Fibroblast of villous mesenchyme (primary cell): ENCODE measurements at regions not wholly inside any gene's neighbourhood (a gene's known extent, or its start where the extent isn't known, plus 50 kb on each side); places are given as distances from the start of the nearest gene placed in this dataset.

Source experiments
- DNase-seq: peaks from one replicate; pipeline ENCODE4 v3.0.0-alpha.2; 2010; ENCODE audit warnings: low read depth
- H3K4me3 ChIP-seq: 2 replicates; pipeline ENCODE4 v1.5.1; 2011; ENCODE audit warnings: low read depth, mild to moderate bottlenecking, low read length
- TF ChIP-seq, protein P1 (sequence below): IDR thresholded peaks from 2 replicates; pipeline ENCODE4 v1.5.1; 2012; ENCODE audit warnings: low read depth, mild to moderate bottlenecking, low read length; ENCODE audit not compliant: insufficient read depth

DNA sequence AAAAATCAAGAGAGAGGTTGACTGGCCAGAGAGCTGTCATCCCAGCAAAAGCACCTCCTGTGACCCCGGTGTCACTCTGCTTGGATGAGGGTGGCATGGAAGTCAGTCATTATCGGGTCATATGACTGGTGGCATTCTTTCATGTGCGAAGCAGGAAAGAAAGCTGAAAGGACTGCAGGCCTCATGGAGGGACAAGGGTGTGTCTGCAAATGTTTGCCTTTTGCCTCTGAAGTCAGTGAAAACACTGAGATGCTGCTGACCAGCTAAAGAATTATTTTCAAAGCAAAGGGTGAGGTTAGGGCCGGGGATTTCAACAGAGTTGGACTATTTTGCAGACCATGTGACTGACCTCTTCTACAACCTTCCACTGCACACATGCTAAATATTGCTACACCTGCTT is 298.3 kb downstream of the CSNK1G3 start:
- DNase-seq = peak; percentile 64
- TF ChIP-seq, protein P1, sequence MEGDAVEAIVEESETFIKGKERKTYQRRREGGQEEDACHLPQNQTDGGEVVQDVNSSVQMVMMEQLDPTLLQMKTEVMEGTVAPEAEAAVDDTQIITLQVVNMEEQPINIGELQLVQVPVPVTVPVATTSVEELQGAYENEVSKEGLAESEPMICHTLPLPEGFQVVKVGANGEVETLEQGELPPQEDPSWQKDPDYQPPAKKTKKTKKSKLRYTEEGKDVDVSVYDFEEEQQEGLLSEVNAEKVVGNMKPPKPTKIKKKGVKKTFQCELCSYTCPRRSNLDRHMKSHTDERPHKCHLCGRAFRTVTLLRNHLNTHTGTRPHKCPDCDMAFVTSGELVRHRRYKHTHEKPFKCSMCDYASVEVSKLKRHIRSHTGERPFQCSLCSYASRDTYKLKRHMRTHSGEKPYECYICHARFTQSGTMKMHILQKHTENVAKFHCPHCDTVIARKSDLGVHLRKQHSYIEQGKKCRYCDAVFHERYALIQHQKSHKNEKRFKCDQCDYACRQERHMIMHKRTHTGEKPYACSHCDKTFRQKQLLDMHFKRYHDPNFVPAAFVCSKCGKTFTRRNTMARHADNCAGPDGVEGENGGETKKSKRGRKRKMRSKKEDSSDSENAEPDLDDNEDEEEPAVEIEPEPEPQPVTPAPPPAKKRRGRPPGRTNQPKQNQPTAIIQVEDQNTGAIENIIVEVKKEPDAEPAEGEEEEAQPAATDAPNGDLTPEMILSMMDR = no peak
- no peak overlapping the region for H3K4me3 ChIP-seq

- DNase-seq = no peak
- H3K4me3 ChIP-seq = no peak overlapping the region
- TF ChIP-seq, protein P1 = no peak
Measured at GRCh38 chr5:123809594-123810221, 297.7 kb downstream of the CSNK1G3 start.

- TF ChIP-seq, protein P1 = no peak
- no peak overlapping the region for H3K4me3 ChIP-seq
- DNase-seq = no peak
Measured at GRCh38 chr5:123808461-123809380, 296.7 kb downstream of the CSNK1G3 start.

DNA sequence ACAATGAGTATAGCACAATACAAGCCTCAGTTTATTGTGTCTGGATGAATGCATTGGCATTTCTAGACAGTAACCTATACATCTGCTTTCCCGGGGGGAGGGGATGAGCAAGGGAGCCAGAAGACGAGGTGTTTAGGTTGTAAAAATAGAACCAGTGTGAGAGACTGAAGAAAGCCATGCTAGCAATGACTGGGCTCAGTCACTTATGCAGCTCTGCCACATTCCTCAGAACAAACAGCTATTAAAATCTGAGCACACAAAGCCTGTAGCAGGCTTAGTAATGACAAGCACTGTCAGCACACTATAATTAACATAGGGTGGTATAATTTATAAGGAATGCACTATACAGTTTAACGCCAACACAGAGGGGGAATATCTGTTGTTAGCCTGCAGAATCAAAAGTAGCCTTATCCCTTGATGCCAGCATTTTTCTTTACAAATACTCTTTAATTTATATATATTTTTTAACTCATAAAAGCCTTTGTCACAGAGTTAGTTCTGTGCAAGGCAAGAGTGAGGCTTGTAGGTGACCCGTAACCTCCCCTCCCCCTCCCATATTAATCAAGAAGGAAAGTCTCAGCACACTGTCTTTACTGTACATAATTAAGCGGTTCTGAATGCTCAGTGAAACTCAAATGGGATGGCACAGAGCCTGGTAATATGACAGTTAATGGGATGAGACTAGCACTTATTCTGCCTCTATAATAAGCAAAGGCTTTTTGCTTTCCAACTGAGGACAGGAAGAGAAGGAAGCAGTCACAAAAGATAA is 295.4 kb downstream of the CSNK1G3 start:
- TF ChIP-seq, protein P1 = no peak
- DNase-seq = no peak
- no peak overlapping the region for H3K4me3 ChIP-seq

DNA sequence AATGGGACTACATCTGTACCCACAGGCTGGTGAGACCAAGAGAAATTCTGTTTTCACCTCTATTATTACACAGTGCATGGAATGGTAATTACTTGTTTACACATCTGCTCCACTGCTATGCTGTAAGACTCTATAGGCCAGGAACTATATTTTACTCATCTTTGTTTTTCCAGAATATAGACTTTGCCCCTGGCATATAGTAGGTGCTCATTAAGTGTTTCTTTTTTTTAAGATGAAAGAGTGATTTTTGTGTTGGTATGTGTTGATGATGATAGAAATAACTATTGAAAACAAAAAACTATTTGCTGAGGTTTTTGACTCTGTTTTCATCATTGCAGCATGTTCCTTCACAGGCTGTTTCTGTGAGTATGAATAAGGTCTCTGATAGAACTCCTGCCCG is 294.7 kb downstream of the CSNK1G3 start:
- DNase-seq = no peak
- no peak overlapping the region for H3K4me3 ChIP-seq
- TF ChIP-seq, protein P1 = no peak

DNA sequence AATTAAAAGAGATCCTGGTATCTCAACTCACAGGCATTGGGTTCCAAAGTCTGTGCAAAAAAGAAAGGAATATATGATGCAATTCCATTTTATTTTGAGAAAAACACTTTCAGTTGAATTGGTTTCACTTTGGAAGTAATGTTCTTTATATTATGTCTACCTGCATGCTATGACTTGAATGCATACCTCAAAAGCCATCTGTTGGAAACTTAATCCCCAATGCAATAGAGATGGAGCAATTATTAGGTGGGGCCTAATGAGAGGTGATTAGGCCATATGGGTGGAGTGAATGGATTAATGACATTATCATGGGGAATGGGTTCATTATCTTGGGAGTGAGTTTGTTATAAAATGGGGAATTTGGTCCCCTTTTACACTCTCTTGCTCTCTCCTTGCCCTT is 293.3 kb downstream of the CSNK1G3 start:
- TF ChIP-seq, protein P1 = no peak
- DNase-seq = no peak
- H3K4me3 ChIP-seq = no peak overlapping the region
